Esophagus muscularis mucosa (tissue), 3 donors: ENCODE measurements at regions not wholly inside any gene's neighbourhood (a gene's known extent, or its start where the extent isn't known, plus 50 kb on each side); places are given as distances from the start of the nearest gene placed in this dataset.

Experiments
- POLR2A ChIP-seq: fragments of 450-650 bp; IDR thresholded peaks from one replicate; pipeline ENCODE4 v1.6.1; 2017; ENCODE audit warnings: antibody characterized with exemption, moderate library complexity, mild to moderate bottlenecking, low read depth
- TF ChIP-seq, protein P1 (sequence below), 3 experiments: fragments of 200-600 bp in 2 of 3; fragments of 450-650 bp in 1 of 3; sonication (generic) in 2 of 3; IDR thresholded peaks; one replicate each; pipeline ENCODE4 v1.5.1; 2017 to 2019; ENCODE audit warnings: antibody characterized with exemption in 3 of 3, mild to moderate bottlenecking in 2 of 3, moderate library complexity in 1 of 3

DNA sequence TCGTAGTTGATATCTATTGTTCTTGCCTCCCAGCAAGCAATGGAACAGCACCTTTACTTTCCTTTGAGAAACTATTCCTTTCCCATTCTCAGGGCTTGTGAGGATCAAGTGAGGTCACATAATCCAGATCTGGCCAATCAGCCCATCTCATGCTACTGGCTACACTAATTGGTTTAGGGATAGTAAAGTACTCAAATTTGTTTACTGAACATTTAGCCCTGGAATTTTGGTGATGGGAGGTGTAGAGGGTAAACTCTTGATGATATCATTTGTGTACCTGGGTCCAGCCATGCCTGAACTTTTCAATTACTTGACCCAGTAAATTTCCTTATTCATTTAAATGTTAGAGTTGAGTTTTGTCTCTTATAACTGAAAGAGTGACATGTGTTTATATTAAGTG is 195.8 kb upstream of the TNP1 start:
- no peak for TF ChIP-seq POLR2A
- TF ChIP-seq, protein P1, sequence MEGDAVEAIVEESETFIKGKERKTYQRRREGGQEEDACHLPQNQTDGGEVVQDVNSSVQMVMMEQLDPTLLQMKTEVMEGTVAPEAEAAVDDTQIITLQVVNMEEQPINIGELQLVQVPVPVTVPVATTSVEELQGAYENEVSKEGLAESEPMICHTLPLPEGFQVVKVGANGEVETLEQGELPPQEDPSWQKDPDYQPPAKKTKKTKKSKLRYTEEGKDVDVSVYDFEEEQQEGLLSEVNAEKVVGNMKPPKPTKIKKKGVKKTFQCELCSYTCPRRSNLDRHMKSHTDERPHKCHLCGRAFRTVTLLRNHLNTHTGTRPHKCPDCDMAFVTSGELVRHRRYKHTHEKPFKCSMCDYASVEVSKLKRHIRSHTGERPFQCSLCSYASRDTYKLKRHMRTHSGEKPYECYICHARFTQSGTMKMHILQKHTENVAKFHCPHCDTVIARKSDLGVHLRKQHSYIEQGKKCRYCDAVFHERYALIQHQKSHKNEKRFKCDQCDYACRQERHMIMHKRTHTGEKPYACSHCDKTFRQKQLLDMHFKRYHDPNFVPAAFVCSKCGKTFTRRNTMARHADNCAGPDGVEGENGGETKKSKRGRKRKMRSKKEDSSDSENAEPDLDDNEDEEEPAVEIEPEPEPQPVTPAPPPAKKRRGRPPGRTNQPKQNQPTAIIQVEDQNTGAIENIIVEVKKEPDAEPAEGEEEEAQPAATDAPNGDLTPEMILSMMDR (IDR thresholded peaks at IDR 0.05), result no peak
